ENCODE measurements at regions not wholly inside any gene's neighbourhood (a gene's known extent, or its start where the extent isn't known, plus 50 kb on each side); places are given as distances from the start of the nearest gene placed in this dataset.
"Not testable (repeated sequence)": the region's sequence is repeated elsewhere in the genome, so short reads cannot be mapped to it uniquely, and the experiment has no call there.

- DNase-seq, result not testable (repeated sequence)
These were observed 283.7 kb upstream of the PLGLB2 start for GRCh38 chr2:87464219-87464618.

GRCh38 chr2:87465730-87466129, 282.2 kb upstream of the PLGLB2 start:
- DNase-seq, result not testable (repeated sequence)

GRCh38 chr2:87466591-87467120, 281.2 kb upstream of the PLGLB2 start:
- not testable (repeated sequence) for DNase-seq

- DNase-seq, result not testable (repeated sequence)
These were observed 279.4 kb upstream of the PLGLB2 start for GRCh38 chr2:87468429-87468981.

- DNase-seq, result peak; percentile 77
These were observed 278.4 kb upstream of the PLGLB2 start for GRCh38 chr2:87469180-87470151.

GRCh38 chr2:87470381-87471380, 277.2 kb upstream of the PLGLB2 start:
- not testable (repeated sequence) for DNase-seq

GRCh38 chr2:87471478-87471877, 276.4 kb upstream of the PLGLB2 start:
- DNase-seq, result not testable (repeated sequence)

GRCh38 chr2:87476223-87476872, 271.5 kb upstream of the PLGLB2 start:
- not testable (repeated sequence) for DNase-seq

GRCh38 chr2:87476936-87477335, 271.0 kb upstream of the PLGLB2 start:
- DNase-seq, result not testable (repeated sequence)

- not testable (repeated sequence) for DNase-seq
These were observed 270.0 kb upstream of the PLGLB2 start for GRCh38 chr2:87477669-87478428.

GRCh38 chr2:87478911-87479310, 269.0 kb upstream of the PLGLB2 start:
- DNase-seq, result not testable (repeated sequence)

- not testable (repeated sequence) for DNase-seq
These were observed 264.7 kb upstream of the PLGLB2 start for GRCh38 chr2:87483093-87483680.

GRCh38 chr2:87484363-87484762, 263.5 kb upstream of the PLGLB2 start:
- DNase-seq, result not testable (repeated sequence)

- DNase-seq, result not testable (repeated sequence)
These were observed 262.4 kb upstream of the PLGLB2 start for GRCh38 chr2:87485455-87485854.

GRCh38 chr2:87485884-87486283, 262.0 kb upstream of the PLGLB2 start:
- not testable (repeated sequence) for DNase-seq

- not testable (repeated sequence) for DNase-seq
These were observed 261.5 kb upstream of the PLGLB2 start for GRCh38 chr2:87486413-87486812.

- DNase-seq, result not testable (repeated sequence)
These were observed 259.9 kb upstream of the PLGLB2 start for GRCh38 chr2:87488021-87488420.

- not testable (repeated sequence) for DNase-seq
These were observed 258.9 kb upstream of the PLGLB2 start for GRCh38 chr2:87488991-87489390.

- not testable (repeated sequence) for DNase-seq
These were observed 253.0 kb upstream of the PLGLB2 start for GRCh38 chr2:87494846-87495245.

- not testable (repeated sequence) for DNase-seq
These were observed 252.4 kb upstream of the PLGLB2 start for GRCh38 chr2:87495455-87495854.

Data from fibroblast of skin of abdomen (primary cell).